ENCODE measurements at regions not wholly inside any gene's neighbourhood (a gene's known extent, or its start where the extent isn't known, plus 50 kb on each side); places are given as distances from the start of the nearest gene placed in this dataset.

GRCh38 chr3:5638550-5638949 lies 451.0 kb downstream of the EDEM1 start:
- WGBS, 2 experiments (ENCODE audit: insufficient coverage in 2 of 2), result 90 to 92% methylated on average over 2 of the region's 2 CpGs

GRCh38 chr3:5644773-5645670 lies 457.5 kb downstream of the EDEM1 start:
- no peaks in the 10 kb centered on the region for H3K36me3 ChIP-seq (ENCODE audit: control insufficient read depth, insufficient read depth, low read length)
- H3K9me3 ChIP-seq (ENCODE audit: control insufficient read depth, low read length), result peaks cover 4% of the 10 kb centered on the region
- peaks cover 4% of the 10 kb centered on the region for H3K4me1 ChIP-seq (ENCODE audit: control insufficient read depth, insufficient read depth, low read length, poor library complexity, severe bottlenecking)
- no peak overlapping the region for H3K4me3 ChIP-seq (ENCODE audit: extremely low read depth, insufficient read depth, low read length, poor library complexity, severe bottlenecking)
- H3K27ac ChIP-seq (ENCODE audit: low read depth, low read length, severe bottlenecking), result peak overlapping the region; percentile 41
- WGBS, 2 experiments (ENCODE audit: insufficient coverage in 2 of 2), result 89 to 100% methylated on average over 4 to 5 of the region's 7 CpGs

More at GRCh38 chr3:5638550-5638949, 451.0 kb downstream of the EDEM1 start:
- Histone ChIP-seq H3K4me1 (ENCODE audit: control insufficient read depth, insufficient read depth, low read length, poor library complexity, severe bottlenecking) (no peaks in the 10 kb centered on the region), H3K36me3 (ENCODE audit: control insufficient read depth, insufficient read depth, low read length) (no peaks in the 10 kb centered on the region), H3K27ac (ENCODE audit: low read depth, low read length, severe bottlenecking) (no peak overlapping the region), H3K9me3 (ENCODE audit: control insufficient read depth, low read length) (peaks cover 4% of the 10 kb centered on the region), H3K4me3 (ENCODE audit: extremely low read depth, insufficient read depth, low read length, poor library complexity, severe bottlenecking) (no peak overlapping the region)

DNA sequence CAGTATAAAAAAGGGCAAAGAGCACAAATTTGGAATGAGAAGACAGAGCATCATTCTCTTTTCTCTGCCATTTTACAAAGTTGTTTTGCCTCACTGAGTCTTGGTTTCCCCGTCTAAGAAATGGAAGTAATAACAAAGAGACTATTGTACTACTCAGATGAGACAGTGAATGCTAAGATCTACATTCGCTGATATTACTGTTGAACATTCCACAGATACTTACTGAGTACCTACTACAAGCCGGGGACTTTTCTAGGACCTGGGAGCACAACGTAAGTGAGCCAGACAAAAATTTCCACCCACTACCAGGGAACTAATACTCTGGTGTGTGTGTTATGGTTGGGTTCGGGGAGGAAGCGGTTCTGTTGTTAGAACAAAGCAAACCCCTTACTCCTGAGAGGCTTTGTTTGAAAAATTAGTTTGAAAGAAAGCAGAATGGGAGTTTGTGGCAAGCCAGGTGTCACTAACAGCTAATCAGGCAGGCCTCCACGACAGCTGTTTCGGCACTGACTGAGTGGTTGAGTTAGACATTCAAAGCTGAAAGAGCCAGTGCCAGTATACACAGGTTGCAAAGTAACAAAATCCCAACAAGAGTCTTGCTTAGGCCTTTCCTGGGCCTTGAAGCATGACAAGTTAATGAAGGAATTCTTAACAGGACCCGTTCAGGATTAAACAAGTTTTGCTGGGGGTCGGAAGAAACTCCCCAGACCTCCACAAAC lies 458.3 kb downstream of the EDEM1 start:
- 89 to 96% methylated on average over 2 to 5 of the region's 10 CpGs for WGBS, 2 experiments (ENCODE audit: insufficient coverage in 2 of 2)

DNA sequence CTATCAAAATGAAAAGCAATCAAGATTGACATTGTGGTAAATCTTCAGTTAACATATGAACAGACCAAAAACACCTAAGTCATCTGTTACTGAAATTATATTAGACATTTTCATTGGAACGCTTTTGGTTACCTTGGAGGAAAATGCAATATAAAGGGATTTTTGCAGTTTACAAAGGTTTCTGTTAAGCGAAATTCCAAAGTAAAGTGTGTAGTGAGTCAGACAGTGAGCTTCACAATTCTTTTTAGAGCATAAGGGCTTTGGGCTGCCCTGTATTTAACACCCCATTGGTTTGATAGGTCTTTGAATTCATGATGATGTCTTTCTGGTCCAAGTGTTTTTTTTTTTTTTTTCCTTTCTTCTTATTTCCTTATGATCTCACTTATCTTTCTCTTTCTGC lies 462.8 kb downstream of the EDEM1 start:
- Histone ChIP-seq H3K4me1 (ENCODE audit: control insufficient read depth, insufficient read depth, low read length, poor library complexity, severe bottlenecking) (peaks cover 4% of the 10 kb centered on the region), H3K9me3 (ENCODE audit: control insufficient read depth, low read length) (no peaks in the 10 kb centered on the region), H3K27ac (ENCODE audit: low read depth, low read length, severe bottlenecking) (no peak overlapping the region), H3K4me3 (ENCODE audit: extremely low read depth, insufficient read depth, low read length, poor library complexity, severe bottlenecking) (no peak overlapping the region), H3K36me3 (ENCODE audit: control insufficient read depth, insufficient read depth, low read length) (no peaks in the 10 kb centered on the region)
- 100% methylated on average over 1 of the region's 2 CpGs; no CpG with 5 or more reads in 1 of the 2 experiments for WGBS, 2 experiments (ENCODE audit: insufficient coverage in 2 of 2)

More for the DNA sequence above, 458.3 kb downstream of the EDEM1 start:
- H3K4me3 ChIP-seq (ENCODE audit: extremely low read depth, insufficient read depth, low read length, poor library complexity, severe bottlenecking), result no peak overlapping the region
- peaks cover 4% of the 10 kb centered on the region for H3K4me1 ChIP-seq (ENCODE audit: control insufficient read depth, insufficient read depth, low read length, poor library complexity, severe bottlenecking)
- peak overlapping the region; percentile 41 for H3K27ac ChIP-seq (ENCODE audit: low read depth, low read length, severe bottlenecking)
- H3K36me3 ChIP-seq (ENCODE audit: control insufficient read depth, insufficient read depth, low read length), result no peaks in the 10 kb centered on the region
- peaks cover 4% of the 10 kb centered on the region for H3K9me3 ChIP-seq (ENCODE audit: control insufficient read depth, low read length)

GRCh38 chr3:5651351-5651750 lies 463.8 kb downstream of the EDEM1 start:
- Histone ChIP-seq H3K27ac (ENCODE audit: low read depth, low read length, severe bottlenecking) (no peak overlapping the region), H3K4me1 (ENCODE audit: control insufficient read depth, insufficient read depth, low read length, poor library complexity, severe bottlenecking) (no peaks in the 10 kb centered on the region), H3K36me3 (ENCODE audit: control insufficient read depth, insufficient read depth, low read length) (no peaks in the 10 kb centered on the region), H3K4me3 (ENCODE audit: extremely low read depth, insufficient read depth, low read length, poor library complexity, severe bottlenecking) (no peak overlapping the region), H3K9me3 (ENCODE audit: control insufficient read depth, low read length) (no peaks in the 10 kb centered on the region)
- WGBS, 2 experiments (ENCODE audit: insufficient coverage in 2 of 2), result 75 to 85% methylated on average over 3 of the region's 3 CpGs

DNA sequence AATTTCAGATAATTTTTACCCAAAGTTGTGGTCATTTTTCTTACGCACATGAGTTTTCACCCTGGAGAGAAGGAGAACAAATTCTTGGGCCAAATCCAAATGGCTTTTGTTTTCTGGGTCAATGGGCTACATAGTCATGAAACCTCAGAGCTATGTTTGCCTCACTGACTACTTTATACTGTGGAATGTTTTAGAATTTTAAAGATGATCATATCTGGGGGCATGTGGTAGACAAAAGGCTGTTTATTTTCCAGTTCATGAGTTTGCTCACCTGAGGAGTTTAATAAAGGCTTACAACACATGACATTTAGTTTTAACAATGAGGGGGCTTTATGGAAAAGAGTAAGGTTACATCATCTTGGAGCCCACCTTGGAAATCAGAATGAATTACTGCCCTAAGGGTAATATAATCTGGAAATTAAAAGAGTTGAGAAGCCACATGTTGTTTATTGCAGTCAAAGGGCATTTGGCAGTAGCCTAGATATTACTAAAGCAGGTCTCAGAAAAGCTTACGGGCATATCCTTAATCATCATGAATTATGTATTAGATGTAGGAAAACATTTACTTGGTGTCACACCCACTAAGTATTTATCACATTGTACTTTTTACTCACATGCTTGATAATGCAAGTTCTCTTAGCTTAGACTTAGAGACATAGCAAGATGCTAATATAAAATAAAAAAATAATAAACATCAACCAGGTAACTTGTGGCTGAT lies 466.1 kb downstream of the EDEM1 start:
- Histone ChIP-seq H3K4me1 (ENCODE audit: control insufficient read depth, insufficient read depth, low read length, poor library complexity, severe bottlenecking) (no peaks in the 10 kb centered on the region), H3K36me3 (ENCODE audit: control insufficient read depth, insufficient read depth, low read length) (no peaks in the 10 kb centered on the region), H3K9me3 (ENCODE audit: control insufficient read depth, low read length) (no peaks in the 10 kb centered on the region), H3K4me3 (ENCODE audit: extremely low read depth, insufficient read depth, low read length, poor library complexity, severe bottlenecking) (no peak overlapping the region), H3K27ac (ENCODE audit: low read depth, low read length, severe bottlenecking) (no peak overlapping the region)
- 86% methylated on average over 1 of the region's 2 CpGs; no CpG with 5 or more reads in 1 of the 2 experiments for WGBS, 2 experiments (ENCODE audit: insufficient coverage in 2 of 2)

DNA sequence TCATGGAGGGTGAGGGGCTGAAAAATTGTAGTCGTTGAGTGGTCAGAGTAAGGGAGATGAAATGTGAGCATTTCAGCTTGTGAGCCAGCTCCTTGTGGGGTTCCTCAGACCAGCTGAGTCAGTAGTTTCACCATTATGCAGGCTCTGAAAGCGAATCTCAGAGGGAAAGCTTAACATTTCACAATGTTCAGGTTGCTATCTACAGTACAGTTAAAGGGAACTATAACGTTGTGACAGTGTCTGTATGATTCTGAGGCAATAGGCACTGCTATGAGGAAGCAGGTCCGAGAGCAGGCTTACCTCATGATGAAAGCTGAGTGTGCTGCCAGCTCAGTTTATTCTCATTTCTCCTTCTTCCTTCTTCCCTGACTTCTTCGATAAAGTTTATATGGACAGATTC lies 469.6 kb downstream of the EDEM1 start:
- Histone ChIP-seq H3K4me3 (ENCODE audit: extremely low read depth, insufficient read depth, low read length, poor library complexity, severe bottlenecking) (no peak overlapping the region), H3K9me3 (ENCODE audit: control insufficient read depth, low read length) (no peaks in the 10 kb centered on the region), H3K27ac (ENCODE audit: low read depth, low read length, severe bottlenecking) (no peak overlapping the region), H3K36me3 (ENCODE audit: control insufficient read depth, insufficient read depth, low read length) (no peaks in the 10 kb centered on the region), H3K4me1 (ENCODE audit: control insufficient read depth, insufficient read depth, low read length, poor library complexity, severe bottlenecking) (no peaks in the 10 kb centered on the region)
- 85 to 87% methylated on average over 3 of the region's 5 CpGs for WGBS, 2 experiments (ENCODE audit: insufficient coverage in 2 of 2)

- Histone ChIP-seq H3K27ac (ENCODE audit: low read depth, low read length, severe bottlenecking) (no peak overlapping the region), H3K9me3 (ENCODE audit: control insufficient read depth, low read length) (no peaks in the 10 kb centered on the region), H3K4me3 (ENCODE audit: extremely low read depth, insufficient read depth, low read length, poor library complexity, severe bottlenecking) (no peak overlapping the region), H3K36me3 (ENCODE audit: control insufficient read depth, insufficient read depth, low read length) (no peaks in the 10 kb centered on the region), H3K4me1 (ENCODE audit: control insufficient read depth, insufficient read depth, low read length, poor library complexity, severe bottlenecking) (no peaks in the 10 kb centered on the region)
- WGBS, 2 experiments (ENCODE audit: insufficient coverage in 2 of 2), result 71% methylated on average over 1 of the region's 1 CpG; no CpG with 5 or more reads in 1 of the 2 experiments
These were observed 476.1 kb downstream of the EDEM1 start for GRCh38 chr3:5663601-5664000.

GRCh38 chr3:5666455-5666854 lies 478.9 kb downstream of the EDEM1 start:
- Histone ChIP-seq H3K36me3 (ENCODE audit: control insufficient read depth, insufficient read depth, low read length) (no peaks in the 10 kb centered on the region), H3K4me3 (ENCODE audit: extremely low read depth, insufficient read depth, low read length, poor library complexity, severe bottlenecking) (no peak overlapping the region), H3K4me1 (ENCODE audit: control insufficient read depth, insufficient read depth, low read length, poor library complexity, severe bottlenecking) (no peaks in the 10 kb centered on the region), H3K9me3 (ENCODE audit: control insufficient read depth, low read length) (no peaks in the 10 kb centered on the region), H3K27ac (ENCODE audit: low read depth, low read length, severe bottlenecking) (no peak overlapping the region)
- WGBS, 2 experiments (ENCODE audit: insufficient coverage in 2 of 2), result 92% methylated on average over 2 of the region's 4 CpGs; no CpG with 5 or more reads in 1 of the 2 experiments

- WGBS, 2 experiments (ENCODE audit: insufficient coverage in 2 of 2), result no CpG with 5 or more reads among the region's 3 CpGs
- Histone ChIP-seq H3K36me3 (ENCODE audit: control insufficient read depth, insufficient read depth, low read length) (no peaks in the 10 kb centered on the region), H3K9me3 (ENCODE audit: control insufficient read depth, low read length) (no peaks in the 10 kb centered on the region), H3K4me1 (ENCODE audit: control insufficient read depth, insufficient read depth, low read length, poor library complexity, severe bottlenecking) (no peaks in the 10 kb centered on the region), H3K27ac (ENCODE audit: low read depth, low read length, severe bottlenecking) (no peak overlapping the region), H3K4me3 (ENCODE audit: extremely low read depth, insufficient read depth, low read length, poor library complexity, severe bottlenecking) (no peak overlapping the region)
These were observed 486.0 kb downstream of the EDEM1 start for GRCh38 chr3:5673521-5673920.

Measured in mesodermal cell (in vitro differentiated cells).